ENCODE measurements at regions not wholly inside any gene's neighbourhood (a gene's known extent, or its start where the extent isn't known, plus 50 kb on each side); places are given as distances from the start of the nearest gene placed in this dataset.

DNA sequence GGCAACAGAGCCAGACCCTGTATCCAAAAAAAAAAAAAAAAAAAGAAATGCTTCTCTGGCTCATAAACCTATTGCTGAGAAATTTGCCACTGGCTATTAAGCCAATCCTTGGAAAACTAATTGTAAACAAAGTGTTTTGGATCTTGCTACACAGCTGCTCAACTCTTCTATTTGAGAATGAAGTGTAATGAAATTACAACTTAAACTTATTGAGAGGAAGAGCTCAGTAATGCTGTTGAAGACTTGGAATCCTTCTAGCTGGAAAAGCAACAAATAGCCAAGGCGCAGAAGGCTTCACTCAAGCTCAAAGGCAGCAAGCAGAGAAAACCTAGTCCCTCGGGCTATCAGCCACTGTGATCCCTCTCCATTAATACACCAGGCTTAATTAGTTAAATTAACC is 99.6 kb upstream of the ZNF438 start:
- H3K4me3 Mint-ChIP-seq (ENCODE audit: unreplicated experiment), result no peak overlapping the region

DNA sequence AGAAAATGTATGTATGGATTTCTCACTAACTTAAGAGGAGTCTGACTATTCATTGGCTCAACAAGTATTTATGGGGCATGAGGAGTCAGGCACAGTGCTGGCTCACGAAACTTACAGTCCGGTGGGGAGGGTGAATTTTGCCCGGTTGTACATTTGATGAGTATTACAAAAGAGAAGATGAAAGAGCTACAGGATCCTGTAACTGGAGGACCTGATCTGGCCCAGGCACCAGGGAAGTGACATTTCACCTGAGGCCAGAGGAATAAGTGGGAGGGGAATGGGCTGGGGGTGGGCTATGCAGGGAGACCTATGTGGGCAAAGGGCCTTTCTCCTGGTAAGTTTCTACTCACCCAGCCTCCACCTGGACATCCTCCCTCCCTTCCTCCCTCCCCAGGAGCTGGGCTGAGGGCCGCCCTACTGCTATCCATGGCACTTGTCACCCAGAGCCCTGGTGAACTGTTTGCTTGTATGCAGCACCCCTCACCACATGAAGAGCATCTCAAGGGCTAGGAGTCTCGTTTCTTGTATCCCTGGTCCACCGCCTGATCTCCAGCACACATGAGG is 101.1 kb upstream of the ZNF438 start:
- no peaks in the 10 kb centered on the region for H3K9me3 ChIP-seq (ENCODE audit: insufficient read depth, low read depth, low read length)
- H3K4me1 ChIP-seq (ENCODE audit: insufficient read depth, low read length), result peaks cover 30% of the 10 kb centered on the region
- H2AFZ ChIP-seq (ENCODE audit: low read depth, low read length), result no peak overlapping the region
- H3K36me3 ChIP-seq (ENCODE audit: insufficient read depth, low read length), result no peaks in the 10 kb centered on the region
- no peaks in the 10 kb centered on the region for H3K79me2 ChIP-seq (ENCODE audit: insufficient read depth, low read length)
- no peaks in the 10 kb centered on the region for H3K27me3 ChIP-seq (ENCODE audit: insufficient read depth, low read length)
- Mint-ChIP-seq H3K4me3 (ENCODE audit: unreplicated experiment) (peak overlapping the region; percentile 43), H3K36me3 (ENCODE audit: low read depth, unreplicated experiment) (peaks cover 5% of the 10 kb centered on the region), H3K4me1 (ENCODE audit: low read depth, unreplicated experiment) (peaks cover 35% of the 10 kb centered on the region), H3K27ac (ENCODE audit: unreplicated experiment) (peak overlapping the region; percentile 84), H3K9me3 (ENCODE audit: unreplicated experiment) (no peaks in the 10 kb centered on the region), H3K27me3 (ENCODE audit: low read depth, unreplicated experiment) (no peaks in the 10 kb centered on the region)
- FAIRE-seq, result no peak
- H3K4me3 ChIP-seq (ENCODE audit: insufficient read depth, low read depth, low read length), result no peak overlapping the region
- H3K4me2 ChIP-seq (ENCODE audit: low read length), result no peak overlapping the region
- TF ChIP-seq, protein P1, sequence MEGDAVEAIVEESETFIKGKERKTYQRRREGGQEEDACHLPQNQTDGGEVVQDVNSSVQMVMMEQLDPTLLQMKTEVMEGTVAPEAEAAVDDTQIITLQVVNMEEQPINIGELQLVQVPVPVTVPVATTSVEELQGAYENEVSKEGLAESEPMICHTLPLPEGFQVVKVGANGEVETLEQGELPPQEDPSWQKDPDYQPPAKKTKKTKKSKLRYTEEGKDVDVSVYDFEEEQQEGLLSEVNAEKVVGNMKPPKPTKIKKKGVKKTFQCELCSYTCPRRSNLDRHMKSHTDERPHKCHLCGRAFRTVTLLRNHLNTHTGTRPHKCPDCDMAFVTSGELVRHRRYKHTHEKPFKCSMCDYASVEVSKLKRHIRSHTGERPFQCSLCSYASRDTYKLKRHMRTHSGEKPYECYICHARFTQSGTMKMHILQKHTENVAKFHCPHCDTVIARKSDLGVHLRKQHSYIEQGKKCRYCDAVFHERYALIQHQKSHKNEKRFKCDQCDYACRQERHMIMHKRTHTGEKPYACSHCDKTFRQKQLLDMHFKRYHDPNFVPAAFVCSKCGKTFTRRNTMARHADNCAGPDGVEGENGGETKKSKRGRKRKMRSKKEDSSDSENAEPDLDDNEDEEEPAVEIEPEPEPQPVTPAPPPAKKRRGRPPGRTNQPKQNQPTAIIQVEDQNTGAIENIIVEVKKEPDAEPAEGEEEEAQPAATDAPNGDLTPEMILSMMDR (IDR thresholded peaks at IDR 0.05; ENCODE audit: insufficient read depth, low read depth, low read length), result no peak
- TF ChIP-seq EZH2 (IDR thresholded peaks at IDR 0.05; ENCODE audit: insufficient read depth, low read length), result no peak
- no peak overlapping the region for H3K27ac ChIP-seq (ENCODE audit: low read depth, low read length)
- no peaks in the 10 kb centered on the region for H4K20me1 ChIP-seq (ENCODE audit: insufficient read depth, low read length)
- no peak for DNase-seq (ENCODE audit: low read depth)
- no peak overlapping the region for H3K9ac ChIP-seq (ENCODE audit: low read length)

More for the DNA sequence above, 99.6 kb upstream of the ZNF438 start:
- H3K27me3 ChIP-seq (ENCODE audit: insufficient read depth, low read length), result no peaks in the 10 kb centered on the region
- peaks cover 24% of the 10 kb centered on the region for H3K4me1 Mint-ChIP-seq (ENCODE audit: low read depth, unreplicated experiment)
- H3K27ac ChIP-seq (ENCODE audit: low read depth, low read length), result no peak overlapping the region
- H3K9ac ChIP-seq (ENCODE audit: low read length), result no peak overlapping the region
- H3K36me3 ChIP-seq (ENCODE audit: insufficient read depth, low read length), result no peaks in the 10 kb centered on the region
- H3K36me3 Mint-ChIP-seq (ENCODE audit: low read depth, unreplicated experiment), result peaks cover 5% of the 10 kb centered on the region
- H4K20me1 ChIP-seq (ENCODE audit: insufficient read depth, low read length), result no peaks in the 10 kb centered on the region
- H3K27ac Mint-ChIP-seq (ENCODE audit: unreplicated experiment), result no peak overlapping the region
- H3K4me2 ChIP-seq (ENCODE audit: low read length), result no peak overlapping the region
- H3K4me1 ChIP-seq (ENCODE audit: insufficient read depth, low read length), result peaks cover 30% of the 10 kb centered on the region
- H3K27me3 Mint-ChIP-seq (ENCODE audit: low read depth, unreplicated experiment), result peaks cover 5% of the 10 kb centered on the region
- no peaks in the 10 kb centered on the region for H3K9me3 ChIP-seq (ENCODE audit: insufficient read depth, low read depth, low read length)
- H2AFZ ChIP-seq (ENCODE audit: low read depth, low read length), result no peak overlapping the region
- DNase-seq (ENCODE audit: low read depth) (no peak), FAIRE-seq (no peak)
- TF ChIP-seq, protein P1 (IDR thresholded peaks at IDR 0.05; ENCODE audit: insufficient read depth, low read depth, low read length), result no peak
- no peak for TF ChIP-seq EZH2 (IDR thresholded peaks at IDR 0.05; ENCODE audit: insufficient read depth, low read length)
- no peaks in the 10 kb centered on the region for H3K9me3 Mint-ChIP-seq (ENCODE audit: unreplicated experiment)
- H3K79me2 ChIP-seq (ENCODE audit: insufficient read depth, low read length), result no peaks in the 10 kb centered on the region
- H3K4me3 ChIP-seq (ENCODE audit: insufficient read depth, low read depth, low read length), result no peak overlapping the region

DNA sequence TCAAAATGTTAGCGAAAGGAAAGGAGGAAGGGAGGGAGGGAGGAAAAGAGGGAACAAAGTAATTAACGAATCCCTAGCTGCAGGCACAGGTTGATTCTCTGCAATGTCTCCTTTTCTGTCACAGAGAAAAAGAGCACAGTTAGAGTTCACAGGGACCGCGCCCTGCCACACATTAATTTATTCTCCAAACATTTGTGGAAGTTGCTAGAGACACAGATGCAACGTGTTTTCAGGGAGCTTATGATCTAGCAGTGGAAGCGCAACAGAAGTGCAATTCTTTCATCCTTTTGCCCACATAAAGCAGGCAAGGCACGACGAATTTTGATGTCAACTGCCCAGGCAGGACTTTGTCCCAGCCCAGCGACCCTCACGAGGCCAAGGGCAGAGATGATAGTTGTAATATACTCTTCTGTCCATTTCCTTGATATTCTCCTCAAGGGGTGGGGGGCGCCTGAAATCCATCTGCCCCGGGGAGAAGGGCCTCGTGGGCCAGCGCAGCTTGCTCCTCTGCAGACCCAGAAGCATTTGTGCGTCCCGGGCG is 101.7 kb upstream of the ZNF438 start:
- Histone ChIP-seq H3K4me2 (ENCODE audit: low read length) (peak overlapping the region; percentile 89), H4K20me1 (ENCODE audit: insufficient read depth, low read length) (no peaks in the 10 kb centered on the region), H3K27me3 (ENCODE audit: insufficient read depth, low read length) (no peaks in the 10 kb centered on the region), H2AFZ (ENCODE audit: low read depth, low read length) (peak overlapping the region; percentile 32), H3K4me3 (ENCODE audit: insufficient read depth, low read depth, low read length) (no peak overlapping the region), H3K9me3 (ENCODE audit: insufficient read depth, low read depth, low read length) (no peaks in the 10 kb centered on the region), H3K9ac (ENCODE audit: low read length) (peak overlapping the region; percentile 59), H3K36me3 (ENCODE audit: insufficient read depth, low read length) (no peaks in the 10 kb centered on the region), H3K4me1 (ENCODE audit: insufficient read depth, low read length) (peaks cover 30% of the 10 kb centered on the region), H3K27ac (ENCODE audit: low read depth, low read length) (peak overlapping the region; percentile 27), H3K79me2 (ENCODE audit: insufficient read depth, low read length) (no peaks in the 10 kb centered on the region)
- Mint-ChIP-seq H3K27me3 (ENCODE audit: low read depth, unreplicated experiment) (no peaks in the 10 kb centered on the region), H3K4me1 (ENCODE audit: low read depth, unreplicated experiment) (peaks cover 35% of the 10 kb centered on the region), H3K9me3 (ENCODE audit: unreplicated experiment) (no peaks in the 10 kb centered on the region), H3K36me3 (ENCODE audit: low read depth, unreplicated experiment) (peaks cover 3% of the 10 kb centered on the region), H3K4me3 (ENCODE audit: unreplicated experiment) (peak overlapping the region; percentile 64), H3K27ac (ENCODE audit: unreplicated experiment) (peak overlapping the region; percentile 84)
- FAIRE-seq (no peak), DNase-seq (ENCODE audit: low read depth) (no peak)
- TF ChIP-seq, protein P1 (IDR thresholded peaks at IDR 0.05; ENCODE audit: insufficient read depth, low read depth, low read length), result no peak
- TF ChIP-seq EZH2 (IDR thresholded peaks at IDR 0.05; ENCODE audit: insufficient read depth, low read length), result no peak

Measured in astrocyte (in vitro differentiated cells and primary cell).